ENCODE measurements at regions not wholly inside any gene's neighbourhood (a gene's known extent, or its start where the extent isn't known, plus 50 kb on each side); places are given as distances from the start of the nearest gene placed in this dataset.

GRCh38 chr19:32199501-32200040, 145.8 kb upstream of the ZNF507 start:
- TF ChIP-seq POLR2A (IDR thresholded peaks at IDR 0.05; ENCODE audit: insufficient read depth in 1 of 2, low read depth in 2 of 2, low read length in 2 of 2) (no peak), FLYWCH1 (CRISPR knock-in tag; IDR thresholded peaks at IDR 0.05) (no peak), JUN (CRISPR knock-in tag; IDR thresholded peaks at IDR 0.05) (no peak), EZH2 (conservative IDR thresholded peaks at IDR 0.05; ENCODE audit: low read depth, low read length) (no peak), REST (IDR thresholded peaks at IDR 0.05; ENCODE audit: borderline replicate concordance in 1 of 2, low read depth in 1 of 2, low read length in 2 of 2) (no peak), ZBTB7B (CRISPR knock-in tag; IDR thresholded peaks at IDR 0.05) (no peak), SATB2 (CRISPR knock-in tag; IDR thresholded peaks at IDR 0.05) (no peak), ZNF510 (CRISPR knock-in tag; IDR thresholded peaks at IDR 0.05; ENCODE audit: low read depth) (no peak), TAF1 (CRISPR knock-in tag; IDR thresholded peaks at IDR 0.05) (no peak)

Measured in HepG2 (cell line).